Cortex of kidney (tissue), 1 donor: ENCODE measurements at regions not wholly inside any gene's neighbourhood (a gene's known extent, or its start where the extent isn't known, plus 50 kb on each side); places are given as distances from the start of the nearest gene placed in this dataset.
"Not testable (repeated sequence)": the region's sequence is repeated elsewhere in the genome, so short reads cannot be mapped to it uniquely, and the experiment has no call there.

ENCODE experiments used
- DNase-seq: peaks from one replicate; lab custom pipeline; 2025; lab: John Stamatoyannopoulos, UW

- DNase-seq = no peak
Measured at GRCh38 chr16:8110572-8111514, 479.5 kb downstream of the TMEM114 start.

- no peak for DNase-seq
Measured at GRCh38 chr16:8109510-8110369, 480.6 kb downstream of the TMEM114 start.

GRCh38 chr16:8108991-8109509 is 481.3 kb downstream of the TMEM114 start:
- no peak for DNase-seq

- DNase-seq = no peak
Measured at GRCh38 chr16:8107296-8107695, 483.0 kb downstream of the TMEM114 start.

- no peak for DNase-seq
Measured at GRCh38 chr16:8103649-8104289, 486.5 kb downstream of the TMEM114 start.

GRCh38 chr16:8099586-8099985 is 490.7 kb downstream of the TMEM114 start:
- DNase-seq = no peak

GRCh38 chr16:8098947-8099512 is 491.3 kb downstream of the TMEM114 start:
- DNase-seq = no peak

- DNase-seq = no peak
Measured at GRCh38 chr16:8096211-8096610, 494.1 kb downstream of the TMEM114 start.

GRCh38 chr16:8094696-8095095 is 495.6 kb downstream of the TMEM114 start:
- DNase-seq = no peak

- DNase-seq = no peak
Measured at GRCh38 chr16:8088820-8089338, 501.4 kb downstream of the TMEM114 start.

GRCh38 chr16:8087597-8088289 is 502.6 kb downstream of the TMEM114 start:
- no peak for DNase-seq

GRCh38 chr16:8087146-8087545 is 503.2 kb downstream of the TMEM114 start:
- DNase-seq = no peak

GRCh38 chr16:8084882-8085281 is 505.4 kb downstream of the TMEM114 start:
- no peak for DNase-seq

GRCh38 chr16:8084302-8084701 is 506.0 kb downstream of the TMEM114 start:
- no peak for DNase-seq

GRCh38 chr16:8083560-8083959 is 506.8 kb downstream of the TMEM114 start:
- DNase-seq = no peak

- no peak for DNase-seq
Measured at GRCh38 chr16:8080817-8081216, 509.5 kb downstream of the TMEM114 start.

- DNase-seq = no peak
Measured at GRCh38 chr16:8075271-8075670, 515.0 kb downstream of the TMEM114 start.

- DNase-seq = no peak
Measured at GRCh38 chr16:8070506-8070905, 519.8 kb downstream of the TMEM114 start.

- DNase-seq = not testable (repeated sequence)
Measured at GRCh38 chr16:8068225-8068624, 522.1 kb downstream of the TMEM114 start.

GRCh38 chr16:8063159-8063558 is 527.2 kb downstream of the TMEM114 start:
- DNase-seq = no peak

- no peak for DNase-seq
Measured at GRCh38 chr16:8062677-8063076, 527.6 kb downstream of the TMEM114 start.
